IMR-90 (cell line): ENCODE measurements at regions not wholly inside any gene's neighbourhood (a gene's known extent, or its start where the extent isn't known, plus 50 kb on each side); places are given as distances from the start of the nearest gene placed in this dataset.

Experiments
- ATAC-seq: fragments of 200-7000 bp; cut with Tn5 transposase; 2 replicates; pipeline ENCODE4 v1.9.1; 2020; ENCODE audit warnings: low read depth, mild to moderate bottlenecking, moderate library complexity
- BruUV-seq: library from RNA; stranded (reverse); fragments of 400-500 nt; replicated peaks from 2 replicates; lab custom pipeline; 2021; lab: Mats Ljungman, UMichigan
- CTCF ChIA-PET: fragments of 300-600 bp; formaldehyde crosslinking; extraction: SDS; loops from one replicate; lab custom pipeline; 2021; ENCODE audit warnings: antibody characterized with exemption; lab: Yijun Ruan, JAX
- POLR2A ChIA-PET: fragments of 300-600 bp; sonication (Branson Sonifier 250); formaldehyde crosslinking; loops from one replicate; lab custom pipeline; 2022; ENCODE audit warnings: antibody characterized with exemption; ENCODE audit not compliant: unreplicated experiment; lab: Charles Lee
- DNase-seq: peaks from one replicate; pipeline ENCODE4 v3.0.0; 2013
- H2AFZ ChIP-seq: replicated peaks from 2 replicates; pipeline ENCODE3; 2013; ENCODE audit warnings: low read length, mild to moderate bottlenecking; ENCODE audit not compliant: poor library complexity
- H2AK5ac ChIP-seq: 2 replicates; pipeline ENCODE4 v1.6.1; 2013; ENCODE audit warnings: low read depth, low read length, inconsistent platforms
- H2AK9ac ChIP-seq: replicated peaks from 2 replicates; pipeline ENCODE3; 2013; ENCODE audit warnings: mild to moderate bottlenecking, low read depth, low read length, moderate library complexity; ENCODE audit not compliant: poor library complexity
- H2BK120ac ChIP-seq: 2 replicates; pipeline ENCODE4 v1.6.1; 2013; ENCODE audit warnings: low read depth, low read length, inconsistent platforms
- H2BK15ac ChIP-seq: 3 replicates; pipeline ENCODE4 v1.6.1; 2013; ENCODE audit warnings: low read depth, low read length, inconsistent platforms
- H2BK20ac ChIP-seq: 2 replicates; pipeline ENCODE4 v1.6.1; 2013; ENCODE audit warnings: low read depth, mild to moderate bottlenecking, inconsistent platforms, low read length, moderate library complexity
- H2BK5ac ChIP-seq: 2 replicates; pipeline ENCODE4 v1.6.1; 2013; ENCODE audit warnings: mild to moderate bottlenecking, low read depth, low read length, inconsistent platforms; ENCODE audit not compliant: poor library complexity, severe bottlenecking
- H3K14ac ChIP-seq: replicated peaks from 2 replicates; pipeline ENCODE4 v1.6.1; 2013; ENCODE audit warnings: low read depth, low read length, inconsistent platforms
- H3K18ac ChIP-seq: 2 replicates; pipeline ENCODE4 v1.6.1; 2013; ENCODE audit warnings: low read depth, low read length, control low read depth
- H3K23ac ChIP-seq: 2 replicates; pipeline ENCODE4 v1.6.1; 2013; ENCODE audit warnings: low read depth, low read length, inconsistent platforms
- H3K27ac ChIP-seq: 2 replicates; pipeline ENCODE4 v1.5.1; 2013; ENCODE audit warnings: mild to moderate bottlenecking, control low read depth, low read length; ENCODE audit not compliant: insufficient read depth
- H3K27me3 ChIP-seq: 2 replicates; pipeline ENCODE4 v1.6.1; 2013; ENCODE audit warnings: low read length; ENCODE audit not compliant: control insufficient read depth, insufficient read depth
- H3K36me3 ChIP-seq: 2 replicates; pipeline ENCODE4 v1.6.1; 2013; ENCODE audit warnings: low read length, mixed read lengths; ENCODE audit not compliant: control insufficient read depth, insufficient read depth
- H3K4ac ChIP-seq: 2 replicates; pipeline ENCODE4 v1.6.1; 2013; ENCODE audit warnings: low read depth, low read length, inconsistent platforms
- H3K4me1 ChIP-seq: 2 replicates; pipeline ENCODE4 v1.6.1; 2013; ENCODE audit warnings: low read length, mixed read lengths; ENCODE audit not compliant: control insufficient read depth, insufficient read depth
- H3K4me2 ChIP-seq: 2 replicates; pipeline ENCODE4 v1.6.1; 2013; ENCODE audit warnings: low read depth, mild to moderate bottlenecking, control low read depth, low read length, moderate library complexity
- H3K4me3 ChIP-seq: 2 replicates; pipeline ENCODE4 v1.5.1; 2013; ENCODE audit warnings: low read depth, mild to moderate bottlenecking, control low read depth, low read length, moderate library complexity; ENCODE audit not compliant: insufficient read depth
- H3K56ac ChIP-seq: 2 replicates; pipeline ENCODE4 v1.6.1; 2013; ENCODE audit warnings: low read length, inconsistent platforms; ENCODE audit not compliant: insufficient read depth; ENCODE audit errors: extremely low read depth
- H3K79me1 ChIP-seq, 2 experiments: 2 replicates each; pipeline ENCODE4 v1.6.1; 2013; ENCODE audit warnings: low read length in 2 of 2, inconsistent platforms in 1 of 2, low read depth in 1 of 2
- H3K9ac ChIP-seq: 2 replicates; pipeline ENCODE4 v1.6.1; 2013; ENCODE audit warnings: low read depth, low read length, control low read depth
- H3K9me1 ChIP-seq: 2 replicates; pipeline ENCODE4 v1.6.1; 2013; ENCODE audit warnings: low read length, inconsistent platforms; ENCODE audit not compliant: insufficient read depth
- H3K9me3 ChIP-seq: 2 replicates; pipeline ENCODE4 v1.6.1; 2013; ENCODE audit warnings: low read length; ENCODE audit not compliant: control insufficient read depth, insufficient read depth
- H4K20me1 ChIP-seq: 2 replicates; pipeline ENCODE4 v1.6.1; 2013; ENCODE audit warnings: low read length, inconsistent platforms; ENCODE audit not compliant: insufficient read depth
- H4K5ac ChIP-seq: 2 replicates; pipeline ENCODE4 v1.6.1; 2013; ENCODE audit warnings: mild to moderate bottlenecking, low read depth, low read length, control low read depth
- H4K8ac ChIP-seq, 2 experiments: 2 replicates each; pipeline ENCODE4 v1.6.1; 2013; ENCODE audit warnings: low read depth in 2 of 2, low read length in 2 of 2, control low read depth in 1 of 2, inconsistent platforms in 1 of 2
- H4K91ac ChIP-seq: 2 replicates; pipeline ENCODE4 v1.6.1; 2013; ENCODE audit warnings: low read depth, low read length, inconsistent platforms; ENCODE audit not compliant: insufficient read depth
- BHLHE40 ChIP-seq: fragments of 150-350 bp; IDR thresholded peaks from 2 replicates; pipeline ENCODE4 v1.6.1; 2016; ENCODE audit warnings: mild to moderate bottlenecking, low read depth, low read length
- CEBPB ChIP-seq: IDR thresholded peaks from 2 replicates; pipeline ENCODE4 v1.6.1; 2012; ENCODE audit warnings: low read depth, low read length, improper control_type of control experiment
- CHD1 ChIP-seq: IDR thresholded peaks from 2 replicates; pipeline ENCODE4 v1.6.1; 2012; ENCODE audit warnings: low read depth, low read length, improper control_type of control experiment
- FOS ChIP-seq: fragments of 150-350 bp; IDR thresholded peaks from 2 replicates; pipeline ENCODE4 v1.6.1; 2016; ENCODE audit warnings: low read depth, low read length
- MAFK ChIP-seq: IDR thresholded peaks from 2 replicates; pipeline ENCODE4 v1.6.1; 2012; ENCODE audit warnings: low read depth, low read length, improper control_type of control experiment
- MAZ ChIP-seq: IDR thresholded peaks from 2 replicates; pipeline ENCODE4 v1.6.1; 2012; ENCODE audit warnings: low read depth, mild to moderate bottlenecking, low read length, improper control_type of control experiment, moderate library complexity, borderline replicate concordance
- MXI1 ChIP-seq: IDR thresholded peaks from 2 replicates; pipeline ENCODE4 v1.6.1; 2012; ENCODE audit warnings: low read depth, mild to moderate bottlenecking, low read length, moderate library complexity, borderline replicate concordance
- NFE2L2 ChIP-seq: fragments of 150-350 bp; IDR thresholded peaks from 2 replicates; pipeline ENCODE4 v1.6.1; 2016; ENCODE audit warnings: low read depth, mild to moderate bottlenecking, low read length
- POLR2A ChIP-seq: IDR thresholded peaks from 2 replicates; pipeline ENCODE4 v1.6.1; 2012; ENCODE audit warnings: mild to moderate bottlenecking, low read depth, low read length
- RAD21 ChIP-seq: IDR thresholded peaks from 2 replicates; pipeline ENCODE4 v1.6.1; 2012; ENCODE audit warnings: low read length, improper control_type of control experiment
- RCOR1 ChIP-seq: IDR thresholded peaks from 2 replicates; pipeline ENCODE4 v1.6.1; 2012; ENCODE audit warnings: mild to moderate bottlenecking, low read length, improper control_type of control experiment; ENCODE audit not compliant: insufficient replicate concordance
- RFX5 ChIP-seq: IDR thresholded peaks from 2 replicates; pipeline ENCODE4 v1.8.0; 2012; ENCODE audit warnings: low read depth, mild to moderate bottlenecking, low read length, moderate library complexity
- SMC3 ChIP-seq: fragments of 150-350 bp; IDR thresholded peaks from 2 replicates; pipeline ENCODE4 v1.6.1; 2016; ENCODE audit warnings: low read depth, mild to moderate bottlenecking, antibody characterized with exemption, low read length, moderate library complexity
- WGBS, 2 experiments: methylation state at CpG; one replicate each; pipeline versions ENCODE4 v1.1.5 to v1.1.7; 2013; ENCODE audit warnings: missing lambda C conversion rate in 2 of 2; ENCODE audit not compliant: insufficient read length in 1 of 2; ENCODE audit errors: extremely low coverage in 2 of 2; 5-methylcytosine and 5-hydroxymethylcytosine counted together
- dilution Hi-C: fragments of 300-500 bp; cut with HindIII; formaldehyde crosslinking; loops from one replicate; pipeline ENCODE4 v1.14.3; 2018; ENCODE audit warnings: low sequenced_read_pairs; ENCODE audit not compliant: unreplicated experiment
- in situ Hi-C: fragments of 300-500 bp; cut with MboI; formaldehyde crosslinking; loops from 3 replicates; pipeline ENCODE4 v1.14.3; 2019; ENCODE audit warnings: low sequenced_read_pairs, inconsistent platforms, mixed read lengths
- intact Hi-C: fragments of 100-400 bp; cut with micrococcal nuclease; formaldehyde crosslinking; loops from 2 replicates; pipeline ENCODE4 v1.10.0; 2022
- TF ChIP-seq, protein P1 (sequence below): fragments of 150-350 bp; IDR thresholded peaks from 2 replicates; pipeline ENCODE4 v1.6.1; 2016; ENCODE audit warnings: low read depth, mild to moderate bottlenecking, low read length, moderate library complexity, borderline replicate concordance
- TF ChIP-seq, protein P2 (sequence below): conservative IDR thresholded peaks from 2 replicates; pipeline ENCODE4 v1.5.1; 2012; ENCODE audit warnings: mild to moderate bottlenecking, low read depth, low read length, improper control_type of control experiment
- TF ChIP-seq, protein P3 (sequence below): fragments of 150-350 bp; IDR thresholded peaks from 2 replicates; pipeline ENCODE4 v1.6.1; 2017; ENCODE audit warnings: mild to moderate bottlenecking, antibody characterized with exemption, low read length, low read depth

DNA sequence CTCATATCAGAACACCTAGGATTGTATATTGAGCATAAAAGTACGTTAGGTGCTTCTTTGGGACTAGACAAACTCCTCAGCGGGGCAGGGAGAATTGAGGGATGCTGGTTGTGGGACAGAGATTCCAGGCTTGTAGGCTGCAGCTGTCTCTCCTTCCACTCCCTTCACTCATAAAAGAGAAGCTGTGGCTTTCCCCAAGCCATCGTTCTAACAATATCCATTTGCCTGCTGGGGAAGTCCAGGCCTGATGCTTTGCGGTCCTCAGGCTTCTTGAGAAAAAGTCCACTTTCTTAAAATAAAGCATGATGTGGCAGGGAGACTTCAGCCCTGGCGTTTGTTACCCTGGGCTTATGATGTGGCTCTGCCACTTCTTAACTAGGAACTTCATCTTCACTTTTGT, 129.3 kb upstream of the OSMR start:
- Histone ChIP-seq H3K18ac (no peak overlapping the region), H2AK5ac (no peak overlapping the region), H3K27ac (no peak overlapping the region), H4K8ac (no peak overlapping the region), H2BK20ac (no peak overlapping the region), H3K9me1 (no peaks in the 10 kb centered on the region), H3K9ac (no peak overlapping the region), H4K20me1 (no peaks in the 10 kb centered on the region), H3K4ac (no peak overlapping the region), H4K5ac (no peak overlapping the region), H3K36me3 (no peaks in the 10 kb centered on the region), H2BK5ac (no peak overlapping the region), H3K27me3 (peaks cover 1% of the 10 kb centered on the region; the same call in 1 of the 2 replicates), H3K56ac (no peak overlapping the region), H3K23ac (no peak overlapping the region), H4K91ac (no peak overlapping the region), H3K4me2 (no peak overlapping the region), H3K4me3 (no peak overlapping the region), H3K4me1 (peaks cover 9% of the 10 kb centered on the region), H2BK120ac (no peak overlapping the region), H2AFZ (no peak overlapping the region), H3K9me3 (no peaks in the 10 kb centered on the region), H3K79me1 (no peaks in the 10 kb centered on the region), H2AK9ac (no peak overlapping the region), H3K14ac (no peak overlapping the region), H2BK15ac (no peak overlapping the region)
- dilution Hi-C loops (no loop called here), in situ Hi-C loops (no loop called here), intact Hi-C loops (no loop called here)
- ATAC-seq = no peak
- WGBS, 2 experiments = 20% methylated on average over 1 of the region's 5 CpGs; no CpG with 5 or more reads in 1 of the 2 experiments
- ChIA-PET CTCF (no interaction called here), POLR2A (no interaction called here)
- no TSS peak for BruUV-seq
- TF ChIP-seq, protein P1, sequence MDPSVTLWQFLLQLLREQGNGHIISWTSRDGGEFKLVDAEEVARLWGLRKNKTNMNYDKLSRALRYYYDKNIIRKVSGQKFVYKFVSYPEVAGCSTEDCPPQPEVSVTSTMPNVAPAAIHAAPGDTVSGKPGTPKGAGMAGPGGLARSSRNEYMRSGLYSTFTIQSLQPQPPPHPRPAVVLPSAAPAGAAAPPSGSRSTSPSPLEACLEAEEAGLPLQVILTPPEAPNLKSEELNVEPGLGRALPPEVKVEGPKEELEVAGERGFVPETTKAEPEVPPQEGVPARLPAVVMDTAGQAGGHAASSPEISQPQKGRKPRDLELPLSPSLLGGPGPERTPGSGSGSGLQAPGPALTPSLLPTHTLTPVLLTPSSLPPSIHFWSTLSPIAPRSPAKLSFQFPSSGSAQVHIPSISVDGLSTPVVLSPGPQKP = no peak
- TF ChIP-seq MAFK (no peak), RAD21 (no peak), CHD1 (no peak), NFE2L2 (no peak), CEBPB (no peak), RFX5 (no peak), SMC3 (no peak), FOS (no peak), RCOR1 (no peak), BHLHE40 (no peak), MXI1 (no peak), POLR2A (no peak), MAZ (no peak)
- TF ChIP-seq, protein P2, sequence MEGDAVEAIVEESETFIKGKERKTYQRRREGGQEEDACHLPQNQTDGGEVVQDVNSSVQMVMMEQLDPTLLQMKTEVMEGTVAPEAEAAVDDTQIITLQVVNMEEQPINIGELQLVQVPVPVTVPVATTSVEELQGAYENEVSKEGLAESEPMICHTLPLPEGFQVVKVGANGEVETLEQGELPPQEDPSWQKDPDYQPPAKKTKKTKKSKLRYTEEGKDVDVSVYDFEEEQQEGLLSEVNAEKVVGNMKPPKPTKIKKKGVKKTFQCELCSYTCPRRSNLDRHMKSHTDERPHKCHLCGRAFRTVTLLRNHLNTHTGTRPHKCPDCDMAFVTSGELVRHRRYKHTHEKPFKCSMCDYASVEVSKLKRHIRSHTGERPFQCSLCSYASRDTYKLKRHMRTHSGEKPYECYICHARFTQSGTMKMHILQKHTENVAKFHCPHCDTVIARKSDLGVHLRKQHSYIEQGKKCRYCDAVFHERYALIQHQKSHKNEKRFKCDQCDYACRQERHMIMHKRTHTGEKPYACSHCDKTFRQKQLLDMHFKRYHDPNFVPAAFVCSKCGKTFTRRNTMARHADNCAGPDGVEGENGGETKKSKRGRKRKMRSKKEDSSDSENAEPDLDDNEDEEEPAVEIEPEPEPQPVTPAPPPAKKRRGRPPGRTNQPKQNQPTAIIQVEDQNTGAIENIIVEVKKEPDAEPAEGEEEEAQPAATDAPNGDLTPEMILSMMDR = no peak
- TF ChIP-seq, protein P3, sequence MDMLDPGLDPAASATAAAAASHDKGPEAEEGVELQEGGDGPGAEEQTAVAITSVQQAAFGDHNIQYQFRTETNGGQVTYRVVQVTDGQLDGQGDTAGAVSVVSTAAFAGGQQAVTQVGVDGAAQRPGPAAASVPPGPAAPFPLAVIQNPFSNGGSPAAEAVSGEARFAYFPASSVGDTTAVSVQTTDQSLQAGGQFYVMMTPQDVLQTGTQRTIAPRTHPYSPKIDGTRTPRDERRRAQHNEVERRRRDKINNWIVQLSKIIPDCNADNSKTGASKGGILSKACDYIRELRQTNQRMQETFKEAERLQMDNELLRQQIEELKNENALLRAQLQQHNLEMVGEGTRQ = no peak
- DNase-seq = no peak
